Astrocyte of the spinal cord (primary cell): ENCODE measurements at regions not wholly inside any gene's neighbourhood (a gene's known extent, or its start where the extent isn't known, plus 50 kb on each side); places are given as distances from the start of the nearest gene placed in this dataset.
"Not testable (repeated sequence)": the region's sequence is repeated elsewhere in the genome, so short reads cannot be mapped to it uniquely, and the experiment has no call there.

ENCODE experiments used
- DNase-seq: peaks from one replicate; pipeline ENCODE4 v3.0.0; 2011; ENCODE audit warnings: low read depth, low spot score
- H3K4me3 ChIP-seq: 2 replicates; pipeline ENCODE4 v1.5.1; 2011; ENCODE audit warnings: low read depth, mild to moderate bottlenecking, low read length, moderate library complexity
- in situ Hi-C: cut with HindIII; loops from 2 replicates; pipeline ENCODE4 v1.10.0; 2017; ENCODE audit warnings: low sequenced_read_pairs
- TF ChIP-seq, protein P1 (sequence below): IDR thresholded peaks from 2 replicates; pipeline ENCODE4 v1.5.1; 2012; ENCODE audit warnings: low read depth, mild to moderate bottlenecking, low read length, inconsistent platforms

DNA sequence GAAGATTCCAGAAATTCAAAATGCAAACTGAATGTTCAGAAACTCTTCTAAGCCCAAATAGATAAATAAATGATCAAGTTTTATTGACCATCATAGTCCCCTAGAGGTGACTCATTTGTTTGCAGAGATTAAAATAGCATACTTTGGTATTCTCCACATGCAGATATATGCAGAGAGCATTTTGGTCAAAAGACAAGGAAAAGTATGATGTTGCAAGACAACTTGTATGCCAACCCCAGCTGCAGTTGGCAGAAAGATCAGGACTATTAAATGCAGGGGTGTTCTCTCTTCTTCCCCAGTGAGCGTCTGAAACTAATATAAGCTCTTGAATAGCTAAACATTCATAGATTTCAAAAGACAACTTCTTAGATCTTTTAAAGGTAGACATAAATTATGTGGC, 404.9 kb downstream of the LTN1 start:
- DNase-seq: peak; percentile 3
- TF ChIP-seq, protein P1, sequence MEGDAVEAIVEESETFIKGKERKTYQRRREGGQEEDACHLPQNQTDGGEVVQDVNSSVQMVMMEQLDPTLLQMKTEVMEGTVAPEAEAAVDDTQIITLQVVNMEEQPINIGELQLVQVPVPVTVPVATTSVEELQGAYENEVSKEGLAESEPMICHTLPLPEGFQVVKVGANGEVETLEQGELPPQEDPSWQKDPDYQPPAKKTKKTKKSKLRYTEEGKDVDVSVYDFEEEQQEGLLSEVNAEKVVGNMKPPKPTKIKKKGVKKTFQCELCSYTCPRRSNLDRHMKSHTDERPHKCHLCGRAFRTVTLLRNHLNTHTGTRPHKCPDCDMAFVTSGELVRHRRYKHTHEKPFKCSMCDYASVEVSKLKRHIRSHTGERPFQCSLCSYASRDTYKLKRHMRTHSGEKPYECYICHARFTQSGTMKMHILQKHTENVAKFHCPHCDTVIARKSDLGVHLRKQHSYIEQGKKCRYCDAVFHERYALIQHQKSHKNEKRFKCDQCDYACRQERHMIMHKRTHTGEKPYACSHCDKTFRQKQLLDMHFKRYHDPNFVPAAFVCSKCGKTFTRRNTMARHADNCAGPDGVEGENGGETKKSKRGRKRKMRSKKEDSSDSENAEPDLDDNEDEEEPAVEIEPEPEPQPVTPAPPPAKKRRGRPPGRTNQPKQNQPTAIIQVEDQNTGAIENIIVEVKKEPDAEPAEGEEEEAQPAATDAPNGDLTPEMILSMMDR: no peak
- no peak overlapping the region for H3K4me3 ChIP-seq
- in situ Hi-C loops: no loop called here

DNA sequence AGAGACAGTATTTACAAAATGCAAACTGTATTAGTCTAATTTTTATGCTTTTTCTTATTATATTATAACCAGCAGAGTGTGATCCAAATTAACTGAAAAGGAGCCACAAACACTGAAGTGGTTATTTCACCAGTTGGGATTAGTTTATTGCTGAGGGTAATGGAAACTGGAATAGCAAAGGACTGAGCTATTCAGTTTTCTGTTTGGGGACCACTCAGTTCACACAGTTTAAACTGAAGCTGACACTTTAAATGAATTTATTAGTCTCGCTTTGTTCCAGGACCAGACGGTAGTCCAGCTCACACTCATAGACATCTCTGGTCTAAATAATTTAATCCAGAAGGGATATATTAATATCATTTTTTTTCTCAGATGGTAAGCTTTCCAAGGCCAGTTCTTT, 410.7 kb downstream of the LTN1 start:
- in situ Hi-C loops: no loop called here
- no peak for DNase-seq
- TF ChIP-seq, protein P1: no peak
- no peak overlapping the region for H3K4me3 ChIP-seq

DNA sequence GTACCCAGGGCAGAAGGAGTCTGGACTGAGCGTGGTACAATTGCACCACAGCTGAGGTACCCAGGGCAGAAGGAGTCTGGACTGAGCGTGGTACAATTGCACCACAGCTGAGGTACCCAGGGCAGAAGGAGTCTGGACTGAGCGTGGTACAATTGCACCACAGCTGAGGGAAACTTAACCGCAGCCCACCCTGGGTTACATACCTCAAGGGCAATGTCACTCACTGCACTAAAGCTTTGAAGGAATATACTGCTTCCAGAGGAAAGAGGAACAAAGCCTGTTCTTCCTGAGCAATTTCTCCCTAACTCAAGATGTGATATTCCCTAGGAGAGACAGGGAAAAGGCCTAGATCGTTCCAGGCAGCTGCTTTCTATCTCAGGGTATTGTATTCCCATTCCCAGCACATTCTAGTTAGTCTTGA, 411.4 kb downstream of the LTN1 start:
- H3K4me3 ChIP-seq, in situ Hi-C loops, DNase-seq: not testable (repeated sequence)

DNA sequence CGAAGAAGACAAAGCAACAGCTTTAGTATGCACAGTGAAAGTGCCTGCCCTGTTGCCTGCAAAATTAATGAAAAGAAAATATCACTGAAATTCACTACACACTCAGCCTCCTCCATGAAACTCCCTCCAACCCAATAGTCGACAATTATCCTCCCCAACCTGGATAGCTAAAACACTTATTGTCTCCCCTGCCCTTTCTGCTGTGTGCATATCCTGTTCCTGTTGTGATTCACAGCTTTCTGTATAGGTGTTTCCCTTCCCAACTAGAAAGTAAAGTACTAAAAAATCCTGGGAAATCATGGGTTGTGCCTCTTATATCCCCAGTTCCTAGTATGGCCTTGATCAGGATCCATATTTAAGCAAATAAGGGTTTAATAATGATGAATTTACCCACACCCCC, 412.1 kb downstream of the LTN1 start:
- no peak for DNase-seq
- H3K4me3 ChIP-seq: no peak overlapping the region
- TF ChIP-seq, protein P1: no peak
- in situ Hi-C loops: no loop called here

DNA sequence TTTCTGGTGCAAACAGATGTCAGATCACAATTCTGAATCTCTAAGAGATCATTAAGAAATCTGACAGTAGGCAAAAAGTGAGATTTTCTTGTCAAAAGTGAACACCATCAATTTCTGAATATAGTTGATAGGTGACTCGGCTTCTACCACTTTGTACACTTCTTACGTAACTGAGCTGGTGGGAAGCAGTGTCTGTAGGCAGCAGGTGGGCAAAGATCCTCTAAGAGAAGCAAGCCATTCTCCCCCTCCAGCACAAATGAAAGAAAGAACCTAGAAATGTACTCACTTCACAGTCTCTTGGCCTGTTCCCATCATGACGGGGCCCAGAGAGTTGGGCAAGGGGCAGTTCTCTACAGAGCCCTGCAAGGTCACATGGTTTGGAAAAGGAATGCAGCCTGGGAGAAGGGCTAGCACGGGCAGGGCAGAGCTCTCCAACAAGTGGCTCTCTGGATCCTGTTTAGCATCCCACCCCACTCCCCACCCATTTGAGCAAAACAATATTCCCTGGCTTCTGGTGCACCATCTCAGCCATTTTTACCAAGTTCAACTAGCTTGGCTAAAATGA, 412.6 kb downstream of the LTN1 start:
- H3K4me3 ChIP-seq: no peak overlapping the region
- in situ Hi-C loops: no loop called here
- TF ChIP-seq, protein P1: no peak
- DNase-seq: no peak

DNA sequence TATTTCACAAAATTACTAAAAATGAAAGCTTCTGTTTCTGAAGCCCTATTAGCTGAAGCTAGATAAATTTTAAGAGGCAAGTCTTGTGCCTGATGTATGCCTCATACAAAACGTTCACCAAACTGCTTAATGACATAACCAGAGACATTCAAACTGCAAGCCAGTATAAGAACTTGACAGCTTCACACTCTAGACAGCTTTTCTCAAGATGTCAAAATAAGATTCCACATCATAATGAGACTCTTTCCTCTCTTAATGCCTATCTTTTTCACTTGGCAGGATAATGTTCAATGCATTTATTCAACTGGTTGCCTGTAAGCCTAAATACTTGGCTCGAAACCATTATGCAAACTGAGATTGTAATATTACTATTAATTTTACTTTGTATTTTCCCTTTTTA, 424.0 kb downstream of the LTN1 start:
- TF ChIP-seq, protein P1: no peak
- no peak overlapping the region for H3K4me3 ChIP-seq
- in situ Hi-C loops: no loop called here
- no peak for DNase-seq

DNA sequence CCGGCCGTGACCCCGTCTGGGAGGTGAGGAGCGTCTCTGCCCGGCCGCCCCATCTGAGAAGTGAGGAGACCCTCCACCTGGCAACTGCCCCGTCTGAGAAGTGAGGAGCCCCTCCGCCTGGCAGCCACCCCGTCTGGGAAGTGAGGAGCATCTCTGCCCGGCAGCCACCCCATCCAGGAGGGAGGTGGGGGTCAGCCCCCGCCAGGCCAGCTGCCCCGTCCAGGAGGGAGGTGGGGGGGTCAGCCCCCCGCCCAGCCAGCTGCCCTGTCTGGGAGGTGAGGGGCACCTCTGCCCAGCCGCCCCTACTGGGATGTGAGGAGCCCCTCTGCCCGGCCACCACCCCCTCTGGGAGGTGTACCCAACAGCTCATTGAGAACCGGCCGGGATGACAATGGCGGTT, 428.7 kb downstream of the LTN1 start:
- DNase-seq, in situ Hi-C loops: not testable (repeated sequence)

DNA sequence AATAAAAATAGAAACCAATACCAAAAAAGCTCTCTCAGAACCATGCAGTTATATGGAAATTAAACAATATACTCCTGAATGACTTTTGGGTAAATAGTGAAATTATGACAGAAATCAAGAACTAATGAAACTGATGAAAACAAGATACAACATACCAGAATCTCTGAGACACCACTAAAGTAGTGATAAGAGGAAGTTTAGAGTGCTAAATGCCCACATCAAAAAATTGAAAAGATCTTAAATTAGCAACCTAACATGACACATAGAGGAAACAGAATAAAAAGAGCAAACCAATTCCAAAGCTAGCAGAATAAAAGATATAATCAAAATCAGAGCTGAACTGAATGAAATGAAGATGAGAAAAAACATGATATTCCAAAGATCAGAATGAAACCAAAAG, 430.9 kb downstream of the LTN1 start:
- no peak for DNase-seq
- H3K4me3 ChIP-seq: no peak overlapping the region
- TF ChIP-seq, protein P1: no peak
- in situ Hi-C loops: no loop called here

More for the DNA sequence above, 428.7 kb downstream of the LTN1 start:
- H3K4me3 ChIP-seq: not testable (repeated sequence)
